ENCODE measurements at regions not wholly inside any gene's neighbourhood (a gene's known extent, or its start where the extent isn't known, plus 50 kb on each side); places are given as distances from the start of the nearest gene placed in this dataset.

- H3K27me3 ChIP-seq (ENCODE audit: insufficient read depth, low read length): no peaks in the 10 kb centered on the region
- H3K9me3 ChIP-seq (ENCODE audit: low read depth, low read length): no peaks in the 10 kb centered on the region
Observed at GRCh38 chr9:86997156-86997555, 49.9 kb upstream of the GAS1 start.

GRCh38 chr9:86997951-86998350 is 50.6 kb upstream of the GAS1 start:
- no peaks in the 10 kb centered on the region for H3K79me2 ChIP-seq (ENCODE audit: insufficient read depth, low read length)
- H3K4me1 ChIP-seq (ENCODE audit: insufficient read depth, low read length): no peaks in the 10 kb centered on the region
- H3K27ac ChIP-seq (ENCODE audit: low read depth, low read length): no peak overlapping the region
- no peaks in the 10 kb centered on the region for H3K9me3 ChIP-seq (ENCODE audit: low read depth, low read length)
- no peak for DNase-seq (ENCODE audit: insufficient read length, low spot score, missing footprints)
- H3K36me3 ChIP-seq (ENCODE audit: insufficient read depth, low read length): no peaks in the 10 kb centered on the region
- TF ChIP-seq CTCF (IDR thresholded peaks at IDR 0.05; ENCODE audit: extremely low read depth, low read depth, low read length): no peak
- no peak overlapping the region for H3K4me2 ChIP-seq (ENCODE audit: insufficient read depth, low read length)
- H3K4me3 ChIP-seq (ENCODE audit: insufficient read depth, low read length): no peak overlapping the region
- H2AFZ ChIP-seq (ENCODE audit: low read length): no peak overlapping the region
- H4K20me1 ChIP-seq (ENCODE audit: insufficient read depth, low read length): no peaks in the 10 kb centered on the region
- H3K27me3 ChIP-seq (ENCODE audit: insufficient read depth, low read length): no peaks in the 10 kb centered on the region

More at GRCh38 chr9:86997156-86997555, 49.9 kb upstream of the GAS1 start:
- H3K4me2 ChIP-seq (ENCODE audit: insufficient read depth, low read length): no peak overlapping the region
- H3K4me1 ChIP-seq (ENCODE audit: insufficient read depth, low read length): no peaks in the 10 kb centered on the region
- no peak overlapping the region for H3K4me3 ChIP-seq (ENCODE audit: insufficient read depth, low read length)
- H3K79me2 ChIP-seq (ENCODE audit: insufficient read depth, low read length): no peaks in the 10 kb centered on the region
- H3K27ac ChIP-seq (ENCODE audit: low read depth, low read length): no peak overlapping the region
- DNase-seq (ENCODE audit: insufficient read length, low spot score, missing footprints): no peak
- H2AFZ ChIP-seq (ENCODE audit: low read length): no peak overlapping the region
- H3K36me3 ChIP-seq (ENCODE audit: insufficient read depth, low read length): no peaks in the 10 kb centered on the region
- no peaks in the 10 kb centered on the region for H4K20me1 ChIP-seq (ENCODE audit: insufficient read depth, low read length)
- no peak for TF ChIP-seq CTCF (IDR thresholded peaks at IDR 0.05; ENCODE audit: extremely low read depth, low read depth, low read length)

- Histone ChIP-seq H3K4me1 (ENCODE audit: insufficient read depth, low read length) (no peaks in the 10 kb centered on the region), H3K4me3 (ENCODE audit: insufficient read depth, low read length) (no peak overlapping the region), H3K27me3 (ENCODE audit: insufficient read depth, low read length) (no peaks in the 10 kb centered on the region), H2AFZ (ENCODE audit: low read length) (no peak overlapping the region), H4K20me1 (ENCODE audit: insufficient read depth, low read length) (no peaks in the 10 kb centered on the region), H3K9me3 (ENCODE audit: low read depth, low read length) (no peaks in the 10 kb centered on the region), H3K27ac (ENCODE audit: low read depth, low read length) (no peak overlapping the region), H3K79me2 (ENCODE audit: insufficient read depth, low read length) (no peaks in the 10 kb centered on the region), H3K36me3 (ENCODE audit: insufficient read depth, low read length) (no peaks in the 10 kb centered on the region), H3K4me2 (ENCODE audit: insufficient read depth, low read length) (no peak overlapping the region)
- TF ChIP-seq CTCF (IDR thresholded peaks at IDR 0.05; ENCODE audit: extremely low read depth, low read depth, low read length): no peak
- DNase-seq (ENCODE audit: insufficient read length, low spot score, missing footprints): no peak
Observed at GRCh38 chr9:87002517-87002916, 55.2 kb upstream of the GAS1 start.

- Histone ChIP-seq H3K4me2 (ENCODE audit: insufficient read depth, low read length) (no peak overlapping the region), H3K4me1 (ENCODE audit: insufficient read depth, low read length) (no peaks in the 10 kb centered on the region), H3K4me3 (ENCODE audit: insufficient read depth, low read length) (no peak overlapping the region), H4K20me1 (ENCODE audit: insufficient read depth, low read length) (no peaks in the 10 kb centered on the region), H3K36me3 (ENCODE audit: insufficient read depth, low read length) (no peaks in the 10 kb centered on the region), H3K79me2 (ENCODE audit: insufficient read depth, low read length) (no peaks in the 10 kb centered on the region), H3K27me3 (ENCODE audit: insufficient read depth, low read length) (no peaks in the 10 kb centered on the region), H3K9me3 (ENCODE audit: low read depth, low read length) (no peaks in the 10 kb centered on the region), H2AFZ (ENCODE audit: low read length) (no peak overlapping the region), H3K27ac (ENCODE audit: low read depth, low read length) (no peak overlapping the region)
- no peak for TF ChIP-seq CTCF (IDR thresholded peaks at IDR 0.05; ENCODE audit: extremely low read depth, low read depth, low read length)
- no peak for DNase-seq (ENCODE audit: insufficient read length, low spot score, missing footprints)
Observed at GRCh38 chr9:87004016-87004415, 56.7 kb upstream of the GAS1 start.

Measured in osteoblast (primary cell).